HG03354 (cell line): ENCODE measurements at regions not wholly inside any gene's neighbourhood (a gene's known extent, or its start where the extent isn't known, plus 50 kb on each side); places are given as distances from the start of the nearest gene placed in this dataset.
"Not testable (repeated sequence)": the region's sequence is repeated elsewhere in the genome, so short reads cannot be mapped to it uniquely, and the experiment has no call there.

ENCODE experiments used
- ATAC-seq: cut with Tn5 transposase; IDR thresholded peaks from one replicate; pipeline ENCODE4 v1.9.1; 2021; ENCODE audit warnings: mild to moderate bottlenecking; ENCODE audit not compliant: unreplicated experiment, poor library complexity, severe bottlenecking

DNA sequence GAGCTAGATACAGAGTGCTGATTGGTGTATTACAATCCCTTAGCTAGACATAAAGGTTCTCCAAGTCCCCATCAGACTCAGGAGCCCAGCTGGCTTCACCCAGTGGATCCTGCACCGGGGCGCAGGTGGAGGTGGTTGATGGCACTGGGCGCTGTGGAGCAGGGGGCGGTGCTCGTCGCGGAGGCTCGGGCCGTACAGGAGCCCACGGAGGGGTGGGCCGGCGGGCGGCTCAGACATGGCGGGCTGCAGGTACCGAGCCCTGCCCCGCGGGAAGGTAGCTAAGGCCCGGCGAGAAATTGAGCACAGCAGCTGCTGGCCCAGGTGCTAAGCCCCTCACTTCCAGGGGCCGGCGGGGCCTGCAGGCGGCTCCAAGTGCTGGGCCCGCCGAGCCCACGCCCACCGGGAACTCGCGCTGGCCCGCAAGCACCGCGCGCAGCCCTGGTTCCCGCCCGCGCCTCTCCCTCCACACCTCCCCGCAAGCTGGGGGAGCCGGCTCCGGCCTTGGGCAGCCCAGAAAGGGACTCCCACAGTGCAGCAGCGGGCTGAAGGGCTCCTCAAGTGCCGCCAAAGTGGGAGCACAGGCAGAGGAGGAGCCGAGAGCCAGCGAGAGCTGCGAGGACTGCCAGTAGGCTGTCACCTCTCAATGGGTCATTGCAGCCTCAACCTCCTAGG lies 96.4 kb upstream of the MYO10 start:
- not testable (repeated sequence) for ATAC-seq

DNA sequence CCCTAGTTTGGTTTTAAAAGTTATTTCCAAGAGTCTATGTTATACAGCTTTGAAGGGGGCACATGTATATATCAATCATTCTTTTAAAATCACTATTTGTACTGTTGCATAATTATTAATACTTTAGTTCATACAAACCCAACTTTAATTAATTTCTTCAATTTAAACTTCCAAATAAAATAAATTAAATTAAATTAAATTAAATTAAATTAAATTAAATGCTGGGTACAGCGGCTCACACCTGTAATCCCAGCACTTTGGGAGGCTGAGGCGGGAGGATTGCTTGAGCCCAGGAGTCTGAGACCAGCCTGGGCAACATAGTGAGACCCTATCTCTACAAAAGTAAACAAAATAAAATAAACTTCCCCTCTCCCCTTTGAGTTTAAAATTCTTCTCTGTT lies 98.9 kb upstream of the MYO10 start:
- ATAC-seq, result not testable (repeated sequence)

DNA sequence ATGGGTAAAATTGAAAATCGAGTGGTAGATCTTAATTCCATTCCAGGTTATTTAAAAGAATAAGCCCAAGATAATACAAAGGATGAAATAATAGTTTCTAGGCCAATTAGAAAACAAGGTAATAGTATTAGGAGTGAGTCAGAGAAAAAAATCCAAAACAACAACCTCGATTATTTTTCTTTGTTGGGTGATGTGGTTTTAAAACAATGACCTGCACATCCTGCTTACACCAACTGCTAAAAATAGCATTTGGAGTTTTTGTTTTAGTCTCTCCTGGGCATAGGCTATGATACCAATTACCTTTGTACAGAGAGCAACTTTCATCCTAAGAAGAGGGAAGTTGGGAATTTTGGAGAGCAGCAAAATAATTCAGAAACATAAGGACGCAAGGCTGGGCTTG lies 101.7 kb upstream of the MYO10 start:
- no peak for ATAC-seq

DNA sequence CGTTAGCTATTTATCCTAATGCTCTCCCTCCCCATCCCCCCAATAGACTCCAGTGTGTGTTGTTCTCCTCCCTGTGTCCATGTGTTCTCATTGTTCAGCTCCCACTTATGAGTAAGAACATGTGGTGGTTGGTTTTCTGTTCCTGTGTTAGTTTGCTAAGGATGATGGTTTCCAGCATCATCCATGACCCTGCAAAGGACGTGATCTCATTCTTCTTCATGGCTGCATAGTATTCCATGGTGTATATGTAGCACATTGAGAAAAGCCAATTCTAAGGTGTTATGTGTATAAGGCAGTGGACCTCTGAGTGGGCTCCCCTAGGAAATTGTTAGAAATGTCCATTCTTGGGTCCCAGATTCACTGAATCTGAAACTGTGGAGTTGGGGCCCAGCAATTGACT lies 103.1 kb upstream of the MYO10 start:
- ATAC-seq, result no peak

DNA sequence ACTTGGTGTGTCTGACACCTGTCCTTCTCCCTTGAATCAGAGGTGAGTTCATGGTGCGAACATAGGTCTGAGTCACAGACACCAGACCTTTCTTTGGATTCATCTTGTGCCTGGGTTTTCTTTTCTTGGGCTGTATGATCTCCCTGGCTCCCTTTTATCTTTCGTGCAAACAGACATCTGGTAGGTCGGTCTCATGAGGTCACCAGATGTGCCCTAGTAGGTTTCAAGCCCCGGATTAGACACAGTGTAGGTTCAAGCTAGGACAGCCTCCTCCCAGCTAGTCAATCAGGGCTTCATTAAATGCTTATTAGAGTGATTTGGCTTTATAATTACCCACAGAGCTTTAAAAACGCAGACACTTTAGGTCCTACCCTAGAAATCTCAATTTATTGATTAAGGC lies 106.0 kb upstream of the MYO10 start:
- ATAC-seq, result no peak

DNA sequence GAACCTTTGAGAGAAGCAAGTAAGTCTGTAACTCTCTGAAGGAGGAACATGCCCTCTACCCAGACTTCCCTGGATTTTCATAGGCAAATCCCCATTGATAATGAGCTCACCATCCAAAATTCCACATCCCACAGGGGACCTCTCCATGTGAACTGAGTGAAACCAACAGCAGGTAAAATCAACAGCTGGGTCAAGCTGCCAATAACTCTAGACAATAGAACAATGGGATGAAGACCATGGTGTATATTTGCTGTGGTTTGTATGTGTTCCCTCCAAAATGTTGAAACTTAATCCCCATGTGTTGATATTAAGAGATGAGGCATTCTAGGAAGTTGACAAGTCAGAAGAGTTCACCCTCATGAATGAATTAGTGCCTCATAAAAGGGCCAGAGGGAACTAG lies 110.2 kb upstream of the MYO10 start:
- no peak for ATAC-seq

DNA sequence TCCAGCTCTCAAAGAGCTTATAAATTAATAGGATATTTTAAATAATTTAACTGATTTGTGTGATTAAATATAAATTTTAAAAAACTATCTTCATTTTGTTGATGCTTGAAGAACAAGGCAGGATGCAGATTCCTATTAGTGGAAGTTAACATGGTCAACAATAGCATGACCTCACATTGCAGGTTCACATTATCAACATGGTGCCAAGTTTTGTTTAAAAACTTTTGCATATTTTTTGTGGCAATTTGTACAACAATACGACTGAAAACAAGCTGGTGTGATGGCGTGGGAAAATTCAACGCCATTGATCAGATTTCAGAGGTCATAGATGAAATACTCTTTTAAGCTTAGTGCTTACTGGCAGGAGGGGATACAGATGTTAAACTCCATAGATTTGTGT lies 114.1 kb upstream of the MYO10 start:
- ATAC-seq, result no peak

DNA sequence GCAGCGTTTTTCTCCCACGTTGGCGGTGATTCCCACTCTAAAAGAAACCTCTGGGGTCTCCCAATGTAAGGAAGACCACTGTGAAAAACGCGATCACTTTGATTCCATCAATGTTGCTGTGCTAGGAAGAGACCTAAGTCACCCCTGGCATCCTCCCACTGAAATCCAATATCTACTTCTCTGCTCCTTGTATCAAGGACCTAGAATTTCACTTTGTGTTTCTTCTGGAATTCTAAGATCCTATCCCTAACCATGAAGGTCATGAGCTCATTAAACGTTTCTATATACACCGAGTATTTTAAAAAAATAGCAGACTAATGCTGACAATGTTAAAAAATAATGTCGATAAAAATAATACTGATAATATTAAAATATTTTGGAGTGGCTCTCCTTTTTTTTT lies 118.8 kb upstream of the MYO10 start:
- no peak for ATAC-seq

DNA sequence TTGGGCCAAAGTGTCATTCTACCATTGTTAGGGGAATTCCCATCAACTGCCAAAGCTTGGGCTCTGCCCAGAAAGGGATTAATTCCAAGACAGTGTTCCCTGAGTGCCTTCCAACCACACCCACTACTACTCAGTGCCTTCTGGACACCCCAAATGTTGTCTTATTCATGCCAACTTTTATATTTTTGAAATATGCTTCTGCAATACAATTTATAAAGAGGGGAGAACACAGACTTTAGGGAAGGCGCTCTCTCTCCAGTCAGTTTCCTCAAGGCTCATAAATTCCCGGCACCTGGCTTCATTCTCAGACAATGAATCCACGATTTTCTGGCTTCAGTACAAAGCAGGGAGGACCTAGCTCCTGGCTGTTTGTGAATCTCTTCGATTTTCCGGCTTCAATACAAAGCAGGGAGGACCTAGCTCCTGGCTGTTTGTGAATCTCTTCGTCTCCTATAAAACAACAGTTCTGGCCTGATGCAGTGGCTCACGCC lies 120.1 kb upstream of the MYO10 start:
- no peak for ATAC-seq

DNA sequence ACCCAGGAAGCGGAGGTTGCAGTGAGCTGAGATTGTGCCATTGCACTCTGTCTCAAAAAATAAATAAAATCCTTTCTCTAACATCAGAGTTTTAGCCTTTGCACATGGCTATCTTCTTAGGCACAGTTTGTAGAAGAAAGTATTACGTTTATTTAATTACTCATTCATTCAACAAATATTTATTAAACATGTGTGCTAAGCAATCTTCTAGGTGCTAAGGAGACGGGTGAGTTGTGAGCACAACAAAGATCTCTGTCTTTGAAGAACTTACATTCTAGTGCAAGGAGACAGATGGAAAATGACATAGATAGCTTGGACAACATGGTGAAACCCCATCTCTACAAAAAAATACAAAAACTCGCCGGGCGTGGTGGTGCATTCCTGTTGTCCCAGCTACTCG lies 122.3 kb upstream of the MYO10 start:
- no peak for ATAC-seq

DNA sequence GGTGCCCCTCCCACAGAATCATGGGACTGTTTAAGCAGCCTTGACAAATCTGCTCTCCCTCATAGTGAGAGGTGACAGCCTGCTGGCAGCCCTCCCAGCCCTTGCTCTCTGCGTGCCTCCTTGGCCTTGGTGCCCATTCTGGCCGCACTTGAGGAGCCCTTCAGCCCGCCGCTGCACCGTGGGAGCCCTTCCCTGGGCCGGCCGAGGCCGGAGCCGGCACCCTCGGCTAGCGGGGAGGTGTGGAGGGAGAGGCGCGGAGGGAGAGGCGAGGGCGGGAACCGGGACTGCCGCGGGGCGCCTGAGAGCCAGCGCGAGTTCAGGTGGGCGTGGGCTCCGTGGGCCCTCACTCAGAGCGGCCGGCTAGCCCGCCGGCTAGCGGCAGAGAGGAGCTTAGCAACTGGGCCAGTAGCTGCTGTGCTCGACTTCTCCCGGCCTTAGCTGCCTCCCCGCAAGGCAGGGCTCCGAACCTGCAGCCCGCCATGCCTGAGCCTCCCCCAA lies 125.9 kb upstream of the MYO10 start:
- no peak for ATAC-seq

DNA sequence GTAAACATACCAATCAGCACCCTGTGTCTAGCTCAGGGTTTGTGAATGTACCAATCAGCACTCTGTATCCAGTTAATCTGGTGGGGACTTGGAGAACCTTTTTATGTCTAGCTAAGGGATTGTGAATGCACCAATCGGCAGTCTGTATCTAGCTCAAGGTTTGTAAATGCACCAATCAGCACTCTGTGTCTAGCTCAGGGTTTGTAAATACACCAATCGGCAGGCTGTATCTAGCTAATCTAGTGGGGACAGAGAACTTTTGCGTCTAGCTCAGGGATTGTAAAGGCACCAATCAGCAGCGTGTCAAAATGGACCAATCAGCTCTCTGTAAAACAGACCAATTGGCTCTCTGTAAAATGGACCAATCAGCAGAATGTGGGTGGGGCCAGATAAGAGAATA lies 126.7 kb upstream of the MYO10 start:
- not testable (repeated sequence) for ATAC-seq

DNA sequence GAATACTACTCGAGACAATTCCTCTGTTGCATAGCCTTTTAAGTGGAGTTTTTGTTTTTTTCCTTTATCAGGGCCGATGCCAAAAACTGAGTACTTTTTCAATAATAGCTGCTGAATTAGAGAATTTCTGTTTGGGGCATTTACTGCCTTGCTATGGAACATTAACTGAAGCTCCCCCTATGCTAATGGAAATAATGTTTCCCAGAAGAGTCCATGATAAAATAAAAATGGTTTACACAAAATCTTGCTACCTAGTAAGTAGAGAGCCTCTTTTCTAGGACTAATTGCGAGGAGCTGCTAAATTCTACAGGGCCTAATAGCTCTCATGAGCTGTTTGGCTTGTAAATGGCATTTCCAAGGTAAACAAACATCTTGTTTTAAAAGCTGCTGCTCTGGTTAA lies 128.2 kb upstream of the MYO10 start:
- ATAC-seq, result no peak

DNA sequence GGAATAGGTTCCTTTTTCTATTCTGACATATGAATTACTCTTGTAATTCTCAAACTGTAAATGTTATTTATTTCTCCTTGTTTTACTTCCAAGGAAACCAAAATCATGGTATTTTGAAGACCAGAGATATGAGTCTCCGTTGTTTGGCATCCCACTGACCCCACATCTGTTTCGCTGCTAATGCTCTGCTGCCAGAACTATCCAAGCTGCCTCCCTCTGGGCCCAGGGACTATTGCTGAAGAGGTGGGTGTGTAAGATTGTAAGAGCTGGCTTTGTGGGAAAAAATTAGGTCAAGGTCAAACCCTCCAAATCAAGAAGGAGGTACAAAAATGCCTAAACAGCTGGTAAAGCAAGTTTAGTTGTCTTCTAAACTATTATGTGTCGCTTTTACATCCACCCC lies 129.4 kb upstream of the MYO10 start:
- no peak for ATAC-seq

DNA sequence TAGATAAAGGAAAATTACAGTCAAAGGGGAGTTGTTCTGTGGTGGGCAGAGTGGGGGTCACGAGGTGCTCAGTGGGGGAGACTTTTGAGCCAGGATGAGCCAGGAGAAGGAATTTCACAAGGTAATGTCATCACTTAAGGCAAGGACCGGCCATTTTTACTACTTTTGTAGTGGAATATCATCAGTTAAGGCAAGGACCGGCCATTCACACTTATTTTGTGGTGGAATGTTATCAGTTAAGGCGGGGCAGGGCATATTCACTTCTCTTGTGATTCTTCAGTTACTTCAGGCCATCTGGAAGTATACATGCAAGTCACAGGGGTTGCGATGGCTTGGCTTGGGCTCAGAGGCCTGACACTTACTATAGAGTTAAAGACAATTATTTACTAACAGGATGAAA lies 129.9 kb upstream of the MYO10 start:
- ATAC-seq, result not testable (repeated sequence)

DNA sequence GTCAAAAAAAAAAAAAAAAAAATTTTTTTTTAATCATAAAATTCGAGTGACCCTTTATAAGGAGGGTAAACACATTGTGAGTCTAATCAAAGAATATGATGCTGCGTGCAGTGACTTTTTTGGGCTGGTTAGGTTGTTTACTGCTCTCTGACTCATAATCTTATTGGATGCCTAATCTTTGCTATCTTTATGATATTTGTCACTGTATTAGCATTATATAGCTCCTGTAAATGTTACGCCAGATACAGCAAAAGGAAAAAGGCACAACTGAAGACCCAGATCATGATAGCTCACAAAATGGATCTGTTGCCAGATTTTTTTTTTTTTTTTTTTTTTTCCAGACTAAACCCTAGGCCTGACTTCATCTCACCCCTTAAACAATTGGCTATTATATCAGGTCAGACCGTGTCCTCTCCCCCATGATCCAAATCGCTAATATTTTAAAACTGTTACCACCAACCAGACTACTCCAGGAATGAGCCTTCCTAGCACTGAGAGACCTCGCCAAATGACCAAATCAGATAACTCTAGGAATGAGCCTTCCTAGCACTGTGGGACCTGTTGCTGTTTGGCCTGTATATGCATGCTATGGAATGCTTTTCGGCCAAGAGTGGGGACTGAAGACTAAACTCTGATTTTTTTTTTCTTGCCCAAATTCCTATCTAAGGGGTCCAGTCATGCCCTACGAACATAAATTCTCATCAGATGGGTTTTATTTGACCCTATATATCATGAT lies 131.7 kb upstream of the MYO10 start:
- no peak for ATAC-seq

DNA sequence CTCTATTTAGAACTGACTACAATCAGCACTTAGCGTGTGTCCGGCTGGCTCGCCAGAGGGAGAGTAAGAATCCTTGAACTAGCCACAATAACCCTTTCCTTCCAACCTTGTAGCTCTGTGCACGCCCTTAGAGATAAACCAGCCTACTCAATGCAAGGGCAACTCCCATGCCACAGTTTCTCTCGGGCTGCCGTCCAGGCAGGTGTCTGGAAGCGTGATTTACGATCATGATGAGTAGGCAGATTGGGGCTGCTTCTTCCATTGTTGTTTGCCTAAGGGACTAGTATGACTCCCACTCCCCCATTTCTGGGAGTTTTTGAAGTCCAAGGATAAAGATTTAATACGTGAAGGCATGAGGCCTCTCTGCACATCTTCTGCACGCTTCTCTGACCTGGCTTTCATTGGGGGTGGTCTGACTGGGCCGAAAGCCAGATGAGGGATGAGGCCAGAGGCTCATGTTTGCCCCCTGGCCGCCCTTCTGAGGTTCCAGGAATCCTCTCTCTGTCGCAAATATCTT lies 134.0 kb upstream of the MYO10 start:
- ATAC-seq, result no peak

DNA sequence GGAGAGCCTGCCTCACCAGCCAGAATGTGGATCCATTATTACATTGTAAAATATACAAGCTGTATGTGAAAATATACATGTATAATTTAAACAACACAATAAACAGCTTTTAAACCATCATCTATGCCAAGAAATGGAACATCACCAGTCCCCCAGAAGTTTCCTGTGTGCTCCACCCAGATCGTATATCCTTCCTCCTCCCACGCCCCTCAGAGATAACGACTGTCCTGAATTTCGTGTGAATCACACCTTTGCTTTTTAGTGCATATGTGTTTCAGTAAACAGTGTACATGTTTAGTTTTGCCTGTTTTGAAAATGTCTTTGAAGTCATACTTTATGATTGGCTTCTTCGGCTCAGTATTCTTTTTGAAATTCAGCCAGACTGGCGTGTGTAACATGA lies 134.6 kb upstream of the MYO10 start:
- ATAC-seq, result no peak

DNA sequence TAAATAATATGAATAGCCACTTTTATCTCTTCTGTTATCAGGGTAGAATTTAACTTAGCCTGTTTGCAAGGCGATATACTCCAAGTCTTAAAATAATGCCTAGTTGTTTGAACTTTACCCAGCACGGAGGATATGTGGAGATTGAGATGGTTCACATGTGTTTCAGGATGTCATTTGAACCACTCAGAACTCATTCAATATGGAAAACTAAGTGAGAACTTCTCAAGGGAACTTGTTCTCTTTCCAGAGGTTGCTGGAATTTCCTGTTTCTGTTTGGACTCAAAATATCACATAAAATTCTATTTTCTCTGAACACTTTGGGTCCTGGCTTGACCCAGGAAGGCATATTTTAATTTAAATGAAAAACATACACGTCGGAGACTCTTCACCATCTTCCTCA lies 139.1 kb upstream of the MYO10 start:
- no peak for ATAC-seq

DNA sequence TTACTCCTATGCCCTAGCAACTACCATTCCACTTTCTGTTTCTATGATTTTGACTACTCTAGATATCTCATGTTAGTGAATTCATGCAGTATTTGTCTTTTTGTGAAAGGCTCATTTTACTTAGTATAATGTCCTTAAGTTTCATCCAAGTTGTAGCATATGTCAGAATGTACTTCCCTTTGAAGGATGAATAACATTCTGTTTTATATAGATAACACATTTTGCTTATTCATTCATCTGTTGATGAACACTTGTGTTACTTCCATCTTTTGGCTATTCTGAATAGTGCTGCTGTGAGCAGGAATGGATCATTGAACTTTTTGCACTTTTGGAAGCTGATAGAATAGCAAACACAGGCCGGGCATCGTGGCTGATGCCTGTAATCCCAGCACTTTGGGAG lies 140.2 kb upstream of the MYO10 start:
- ATAC-seq, result no peak
